GM12874 (cell line): ENCODE measurements at regions not wholly inside any gene's neighbourhood (a gene's known extent, or its start where the extent isn't known, plus 50 kb on each side); places are given as distances from the start of the nearest gene placed in this dataset.

ENCODE experiments used
- TF ChIP-seq, protein P1 (sequence below): IDR thresholded peaks from 2 replicates; pipeline ENCODE4 v1.5.1; 2011; ENCODE audit warnings: low read depth, mild to moderate bottlenecking, control low read depth, low read length, moderate library complexity; ENCODE audit not compliant: insufficient read depth

DNA sequence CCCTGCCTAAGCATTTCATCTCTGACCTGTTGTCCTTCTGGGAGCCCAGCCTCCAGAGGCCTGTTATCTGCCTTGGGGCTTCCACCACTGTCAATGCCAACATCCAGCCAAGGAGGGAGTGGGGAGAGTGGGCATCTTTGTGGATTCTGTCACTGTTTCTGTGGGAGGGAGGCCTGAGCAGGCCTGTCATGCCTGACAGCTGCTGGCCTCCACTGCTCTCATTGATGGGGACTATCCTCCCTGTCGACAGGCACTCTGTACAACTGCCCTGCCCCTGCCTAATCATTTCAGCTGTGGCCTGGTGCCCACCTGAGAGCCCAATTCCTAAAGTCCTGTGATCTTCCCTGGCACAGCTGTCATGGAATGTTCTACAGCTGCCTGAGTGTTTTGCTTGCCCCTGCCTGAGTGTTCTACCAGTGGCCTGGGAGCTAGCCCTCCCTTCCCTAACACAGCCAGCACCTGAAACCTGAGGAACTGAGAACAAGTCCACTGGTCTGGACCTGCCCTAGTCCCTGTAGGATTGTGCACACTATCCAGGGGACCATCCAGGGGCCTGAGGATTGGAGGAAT lies 145.3 kb downstream of the FAM83B start:
- TF ChIP-seq, protein P1, sequence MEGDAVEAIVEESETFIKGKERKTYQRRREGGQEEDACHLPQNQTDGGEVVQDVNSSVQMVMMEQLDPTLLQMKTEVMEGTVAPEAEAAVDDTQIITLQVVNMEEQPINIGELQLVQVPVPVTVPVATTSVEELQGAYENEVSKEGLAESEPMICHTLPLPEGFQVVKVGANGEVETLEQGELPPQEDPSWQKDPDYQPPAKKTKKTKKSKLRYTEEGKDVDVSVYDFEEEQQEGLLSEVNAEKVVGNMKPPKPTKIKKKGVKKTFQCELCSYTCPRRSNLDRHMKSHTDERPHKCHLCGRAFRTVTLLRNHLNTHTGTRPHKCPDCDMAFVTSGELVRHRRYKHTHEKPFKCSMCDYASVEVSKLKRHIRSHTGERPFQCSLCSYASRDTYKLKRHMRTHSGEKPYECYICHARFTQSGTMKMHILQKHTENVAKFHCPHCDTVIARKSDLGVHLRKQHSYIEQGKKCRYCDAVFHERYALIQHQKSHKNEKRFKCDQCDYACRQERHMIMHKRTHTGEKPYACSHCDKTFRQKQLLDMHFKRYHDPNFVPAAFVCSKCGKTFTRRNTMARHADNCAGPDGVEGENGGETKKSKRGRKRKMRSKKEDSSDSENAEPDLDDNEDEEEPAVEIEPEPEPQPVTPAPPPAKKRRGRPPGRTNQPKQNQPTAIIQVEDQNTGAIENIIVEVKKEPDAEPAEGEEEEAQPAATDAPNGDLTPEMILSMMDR: no peak

DNA sequence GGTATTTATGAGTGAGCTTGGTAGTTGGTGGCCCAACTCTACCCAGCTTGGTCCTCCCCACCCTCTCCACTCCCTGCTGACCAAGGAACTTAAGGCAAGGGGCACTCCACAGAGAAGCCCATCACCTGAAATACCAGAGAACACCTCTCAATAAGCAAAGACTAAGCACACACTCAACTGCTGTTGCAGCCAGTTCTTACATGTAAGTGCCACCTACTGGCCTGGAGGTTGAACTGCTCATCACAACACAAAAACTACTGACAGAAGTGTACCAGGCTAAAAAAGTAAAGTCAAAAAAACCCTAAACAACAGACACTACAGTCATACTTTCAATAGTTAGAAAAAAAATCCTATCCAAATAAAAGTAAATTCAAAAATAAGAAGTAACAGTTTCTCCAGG lies 146.2 kb downstream of the FAM83B start:
- TF ChIP-seq, protein P1: peak; percentile 56

GRCh38 chr6:54993294-54993693 lies 146.7 kb downstream of the FAM83B start:
- TF ChIP-seq, protein P1: no peak

GRCh38 chr6:54993948-54994347 lies 147.4 kb downstream of the FAM83B start:
- TF ChIP-seq, protein P1: no peak

- TF ChIP-seq, protein P1: no peak
Observed at GRCh38 chr6:54998576-54998975, 152.0 kb downstream of the FAM83B start.

DNA sequence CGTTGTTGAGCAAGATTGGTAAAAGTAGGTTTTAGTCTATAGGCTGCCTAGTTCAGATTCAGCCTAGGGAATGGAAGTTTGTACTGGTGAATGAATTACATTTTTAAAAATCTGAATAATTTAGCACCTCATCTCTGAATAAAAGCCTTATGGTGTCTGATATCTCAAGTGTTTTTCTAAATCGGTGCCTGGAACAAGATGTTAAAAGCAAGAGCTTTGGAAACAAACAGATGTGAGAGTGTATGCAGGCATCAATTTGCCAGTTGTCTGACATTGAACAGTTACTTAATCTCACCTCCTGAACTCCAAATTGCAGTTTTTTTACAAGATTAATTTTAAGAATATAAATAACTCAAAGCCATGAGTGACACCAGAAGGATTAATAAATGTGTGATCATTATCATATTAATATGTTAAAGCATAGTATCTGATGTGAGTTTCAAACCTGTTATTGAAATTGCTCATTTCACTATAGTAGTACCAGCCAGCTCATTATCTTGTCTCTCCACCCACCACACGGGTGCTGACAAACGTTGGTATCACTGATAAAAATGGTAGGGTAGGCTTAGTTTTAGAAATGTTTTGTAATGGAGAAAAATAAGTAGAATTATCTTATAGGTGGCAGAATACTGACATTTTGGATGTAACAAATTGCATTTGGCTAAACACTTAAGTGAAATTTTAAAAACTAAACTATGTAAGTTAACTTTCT lies 157.3 kb downstream of the FAM83B start:
- TF ChIP-seq, protein P1: no peak

GRCh38 chr6:55009131-55009530 lies 162.6 kb downstream of the FAM83B start:
- TF ChIP-seq, protein P1: no peak
